Neuron (in vitro differentiated cells): ENCODE measurements at regions not wholly inside any gene's neighbourhood (a gene's known extent, or its start where the extent isn't known, plus 50 kb on each side); places are given as distances from the start of the nearest gene placed in this dataset.
"Not testable (repeated sequence)": the region's sequence is repeated elsewhere in the genome, so short reads cannot be mapped to it uniquely, and the experiment has no call there.

Experiments
- H2AFZ ChIP-seq: one replicate; pipeline ENCODE4 v1.6.1; 2013; ENCODE audit warnings: low read depth, mild to moderate bottlenecking, inconsistent platforms, low read length, moderate library complexity
- H3K27me3 ChIP-seq: one replicate; pipeline ENCODE4 v1.6.1; 2013; ENCODE audit warnings: low read length; ENCODE audit not compliant: insufficient read depth
- H3K36me3 ChIP-seq: one replicate; pipeline ENCODE4 v1.6.1; 2013; ENCODE audit warnings: low read length; ENCODE audit not compliant: insufficient read depth
- H3K4me1 ChIP-seq: one replicate; pipeline ENCODE4 v1.6.1; 2013; ENCODE audit warnings: low read length; ENCODE audit not compliant: insufficient read depth
- H3K4me3 ChIP-seq: 2 replicates; pipeline ENCODE4 v1.5.1; 2013; ENCODE audit warnings: mild to moderate bottlenecking, low read length, moderate library complexity
- H3K9me3 ChIP-seq: one replicate; pipeline ENCODE4 v1.6.1; 2013; ENCODE audit warnings: low read length

- Histone ChIP-seq H3K4me1 (no peaks in the 10 kb centered on the region), H3K36me3 (no peaks in the 10 kb centered on the region), H2AFZ (no peak overlapping the region), H3K27me3 (no peaks in the 10 kb centered on the region), H3K9me3 (no peaks in the 10 kb centered on the region), H3K4me3 (no peak overlapping the region)
Observed at GRCh38 chr3:174363256-174363655, 495.9 kb upstream of the NAALADL2 start.

- Histone ChIP-seq H3K36me3 (no peaks in the 10 kb centered on the region), H3K4me3 (no peak overlapping the region)
Observed at GRCh38 chr3:174365796-174366195, 493.3 kb upstream of the NAALADL2 start.

GRCh38 chr3:174366904-174367303 lies 492.2 kb upstream of the NAALADL2 start:
- not testable (repeated sequence) for H2AFZ ChIP-seq, H3K27me3 ChIP-seq, H3K9me3 ChIP-seq, H3K36me3 ChIP-seq, H3K4me3 ChIP-seq, H3K4me1 ChIP-seq

More at GRCh38 chr3:174365796-174366195, 493.3 kb upstream of the NAALADL2 start:
- H3K4me1 ChIP-seq, result no peaks in the 10 kb centered on the region
- no peaks in the 10 kb centered on the region for H3K27me3 ChIP-seq
- H3K9me3 ChIP-seq, result no peaks in the 10 kb centered on the region
- H2AFZ ChIP-seq, result no peak overlapping the region

GRCh38 chr3:174376346-174376745 lies 482.8 kb upstream of the NAALADL2 start:
- no peak overlapping the region for H2AFZ ChIP-seq
- H3K4me1 ChIP-seq, result no peaks in the 10 kb centered on the region
- no peaks in the 10 kb centered on the region for H3K9me3 ChIP-seq
- H3K4me3 ChIP-seq, result no peak overlapping the region
- H3K36me3 ChIP-seq, result no peaks in the 10 kb centered on the region
- no peaks in the 10 kb centered on the region for H3K27me3 ChIP-seq

- Histone ChIP-seq H3K4me1 (no peaks in the 10 kb centered on the region), H3K27me3 (no peaks in the 10 kb centered on the region), H2AFZ (no peak overlapping the region), H3K36me3 (no peaks in the 10 kb centered on the region), H3K9me3 (no peaks in the 10 kb centered on the region), H3K4me3 (no peak overlapping the region)
Observed at GRCh38 chr3:174377096-174377495, 482.0 kb upstream of the NAALADL2 start.

- H3K4me3 ChIP-seq, result no peak overlapping the region
- no peaks in the 10 kb centered on the region for H3K27me3 ChIP-seq
- H2AFZ ChIP-seq, result no peak overlapping the region
Observed at GRCh38 chr3:174377684-174378083, 481.4 kb upstream of the NAALADL2 start.

GRCh38 chr3:174382878-174383277 lies 476.3 kb upstream of the NAALADL2 start:
- Histone ChIP-seq H3K27me3 (no peaks in the 10 kb centered on the region), H3K4me3 (no peak overlapping the region), H3K36me3 (no peaks in the 10 kb centered on the region), H3K4me1 (peaks cover 3% of the 10 kb centered on the region), H3K9me3 (no peaks in the 10 kb centered on the region), H2AFZ (no peak overlapping the region)

More at GRCh38 chr3:174377684-174378083, 481.4 kb upstream of the NAALADL2 start:
- H3K9me3 ChIP-seq, result no peaks in the 10 kb centered on the region
- H3K4me1 ChIP-seq, result no peaks in the 10 kb centered on the region
- no peaks in the 10 kb centered on the region for H3K36me3 ChIP-seq

- Histone ChIP-seq H3K36me3 (no peaks in the 10 kb centered on the region), H2AFZ (no peak overlapping the region), H3K4me1 (peaks cover 16% of the 10 kb centered on the region), H3K27me3 (no peaks in the 10 kb centered on the region), H3K4me3 (no peak overlapping the region), H3K9me3 (peaks cover 4% of the 10 kb centered on the region)
Observed at GRCh38 chr3:174387736-174388135, 471.4 kb upstream of the NAALADL2 start.

GRCh38 chr3:174397848-174398247 lies 461.3 kb upstream of the NAALADL2 start:
- no peak overlapping the region for H2AFZ ChIP-seq
- no peaks in the 10 kb centered on the region for H3K4me1 ChIP-seq
- no peaks in the 10 kb centered on the region for H3K27me3 ChIP-seq
- no peak overlapping the region for H3K4me3 ChIP-seq
- H3K36me3 ChIP-seq, result no peaks in the 10 kb centered on the region
- no peaks in the 10 kb centered on the region for H3K9me3 ChIP-seq

- no peak overlapping the region for H3K4me3 ChIP-seq
- no peaks in the 10 kb centered on the region for H3K9me3 ChIP-seq
- H3K27me3 ChIP-seq, result no peaks in the 10 kb centered on the region
- H3K36me3 ChIP-seq, result no peaks in the 10 kb centered on the region
- no peaks in the 10 kb centered on the region for H3K4me1 ChIP-seq
- no peak overlapping the region for H2AFZ ChIP-seq
Observed at GRCh38 chr3:174398761-174399160, 460.4 kb upstream of the NAALADL2 start.

GRCh38 chr3:174403831-174404230 lies 455.3 kb upstream of the NAALADL2 start:
- Histone ChIP-seq H3K4me1 (no peaks in the 10 kb centered on the region), H2AFZ (no peak overlapping the region), H3K4me3 (no peak overlapping the region), H3K27me3 (no peaks in the 10 kb centered on the region), H3K9me3 (no peaks in the 10 kb centered on the region), H3K36me3 (no peaks in the 10 kb centered on the region)

- no peaks in the 10 kb centered on the region for H3K27me3 ChIP-seq
- no peak overlapping the region for H2AFZ ChIP-seq
- no peaks in the 10 kb centered on the region for H3K36me3 ChIP-seq
- H3K4me3 ChIP-seq, result no peak overlapping the region
- H3K9me3 ChIP-seq, result no peaks in the 10 kb centered on the region
- peaks cover 11% of the 10 kb centered on the region for H3K4me1 ChIP-seq
Observed at GRCh38 chr3:174408310-174408709, 450.8 kb upstream of the NAALADL2 start.

GRCh38 chr3:174409086-174409743 lies 449.9 kb upstream of the NAALADL2 start:
- H3K4me1 ChIP-seq, result peaks cover 16% of the 10 kb centered on the region
- no peaks in the 10 kb centered on the region for H3K9me3 ChIP-seq
- H2AFZ ChIP-seq, result peak overlapping the region; percentile 38
- H3K27me3 ChIP-seq, result no peaks in the 10 kb centered on the region
- no peak overlapping the region for H3K4me3 ChIP-seq
- H3K36me3 ChIP-seq, result no peaks in the 10 kb centered on the region
